ENCODE measurements at regions not wholly inside any gene's neighbourhood (a gene's known extent, or its start where the extent isn't known, plus 50 kb on each side); places are given as distances from the start of the nearest gene placed in this dataset.

DNA sequence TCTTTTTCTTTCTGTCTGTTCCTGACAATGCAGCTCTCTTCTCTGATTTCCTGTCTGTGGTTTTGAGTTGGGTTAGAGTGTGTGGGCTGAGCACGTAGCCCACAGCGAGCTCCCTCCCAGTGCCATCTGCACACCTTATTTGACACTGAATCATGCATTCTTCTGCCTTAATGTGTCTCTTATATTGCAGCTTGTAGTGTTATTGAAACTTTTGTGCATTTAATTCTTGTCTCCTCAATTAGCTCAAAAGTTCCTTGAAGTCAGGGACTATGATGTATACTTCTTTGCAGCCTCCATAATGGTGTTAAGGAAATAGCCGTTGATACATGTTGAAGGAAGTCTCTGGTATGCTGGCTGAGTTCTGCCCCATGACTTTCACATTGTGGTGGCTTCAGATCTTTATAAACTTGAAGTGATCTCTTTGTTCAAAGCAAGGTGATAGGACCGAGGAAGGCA, 576.2 kb upstream of the CLINT1 start:
- Histone ChIP-seq H3K36me3 (no peaks in the 10 kb centered on the region), H3K27me3 (ENCODE audit: low read depth) (no peaks in the 10 kb centered on the region), H3K9me3 (no peaks in the 10 kb centered on the region), H3K4me1 (no peaks in the 10 kb centered on the region), H3K27ac (no peak overlapping the region), H3K4me3 (no peak overlapping the region)
- DNase-seq (no peak), ATAC-seq (no peak)
- intact Hi-C loops (cut with DNase I), result no loop called here
- TF ChIP-seq, protein P1, sequence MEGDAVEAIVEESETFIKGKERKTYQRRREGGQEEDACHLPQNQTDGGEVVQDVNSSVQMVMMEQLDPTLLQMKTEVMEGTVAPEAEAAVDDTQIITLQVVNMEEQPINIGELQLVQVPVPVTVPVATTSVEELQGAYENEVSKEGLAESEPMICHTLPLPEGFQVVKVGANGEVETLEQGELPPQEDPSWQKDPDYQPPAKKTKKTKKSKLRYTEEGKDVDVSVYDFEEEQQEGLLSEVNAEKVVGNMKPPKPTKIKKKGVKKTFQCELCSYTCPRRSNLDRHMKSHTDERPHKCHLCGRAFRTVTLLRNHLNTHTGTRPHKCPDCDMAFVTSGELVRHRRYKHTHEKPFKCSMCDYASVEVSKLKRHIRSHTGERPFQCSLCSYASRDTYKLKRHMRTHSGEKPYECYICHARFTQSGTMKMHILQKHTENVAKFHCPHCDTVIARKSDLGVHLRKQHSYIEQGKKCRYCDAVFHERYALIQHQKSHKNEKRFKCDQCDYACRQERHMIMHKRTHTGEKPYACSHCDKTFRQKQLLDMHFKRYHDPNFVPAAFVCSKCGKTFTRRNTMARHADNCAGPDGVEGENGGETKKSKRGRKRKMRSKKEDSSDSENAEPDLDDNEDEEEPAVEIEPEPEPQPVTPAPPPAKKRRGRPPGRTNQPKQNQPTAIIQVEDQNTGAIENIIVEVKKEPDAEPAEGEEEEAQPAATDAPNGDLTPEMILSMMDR (IDR thresholded peaks at IDR 0.05), result no peak

DNA sequence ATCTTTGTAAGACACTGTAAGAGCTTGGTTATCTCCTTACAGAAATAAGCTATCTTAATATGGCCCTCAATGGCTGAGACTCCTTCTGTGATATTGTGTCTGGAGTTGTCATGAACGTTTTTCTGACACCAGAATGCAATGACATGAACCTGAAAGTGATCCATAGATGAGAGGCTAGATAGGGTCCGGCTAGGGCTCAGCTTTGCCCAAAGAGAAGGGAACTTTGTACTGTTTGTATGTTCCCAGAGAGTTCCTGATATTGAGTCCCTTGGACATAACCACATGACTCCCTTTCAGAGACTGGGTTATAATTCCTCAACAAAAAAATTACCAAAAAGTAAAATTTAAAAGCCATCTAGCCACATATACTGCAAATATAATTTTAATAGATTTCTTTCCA, 575.8 kb upstream of the CLINT1 start:
- Histone ChIP-seq H3K36me3 (no peaks in the 10 kb centered on the region), H3K27me3 (ENCODE audit: low read depth) (no peaks in the 10 kb centered on the region), H3K27ac (no peak overlapping the region), H3K4me1 (no peaks in the 10 kb centered on the region), H3K4me3 (no peak overlapping the region), H3K9me3 (peaks cover 2% of the 10 kb centered on the region)
- DNase-seq, result no peak
- ATAC-seq, result no peak
- TF ChIP-seq, protein P1 (IDR thresholded peaks at IDR 0.05), result no peak
- intact Hi-C loops (cut with DNase I), result no loop called here

GRCh38 chr5:158433634-158434033, 574.7 kb upstream of the CLINT1 start:
- H3K9me3 ChIP-seq, result peaks cover 2% of the 10 kb centered on the region
- no peaks in the 10 kb centered on the region for H3K27me3 ChIP-seq (ENCODE audit: low read depth)
- TF ChIP-seq, protein P1 (IDR thresholded peaks at IDR 0.05), result no peak
- H3K4me1 ChIP-seq, result no peaks in the 10 kb centered on the region
- intact Hi-C loops (cut with DNase I), result no loop called here
- H3K4me3 ChIP-seq, result no peak overlapping the region
- no peaks in the 10 kb centered on the region for H3K36me3 ChIP-seq
- no peak for ATAC-seq
- DNase-seq, result no peak
- no peak overlapping the region for H3K27ac ChIP-seq

- H3K36me3 ChIP-seq, result no peaks in the 10 kb centered on the region
- intact Hi-C loops (cut with DNase I), result no loop called here
- H3K27me3 ChIP-seq (ENCODE audit: low read depth), result no peaks in the 10 kb centered on the region
- H3K4me3 ChIP-seq, result no peak overlapping the region
- DNase-seq (no peak), ATAC-seq (peak; percentile 35 to 57)
- TF ChIP-seq, protein P1 (IDR thresholded peaks at IDR 0.05), result no peak
- peaks cover 2% of the 10 kb centered on the region for H3K9me3 ChIP-seq
- peak overlapping the region; percentile 50 for H3K27ac ChIP-seq
- no peaks in the 10 kb centered on the region for H3K4me1 ChIP-seq
Observed at GRCh38 chr5:158431369-158432029, 572.6 kb upstream of the CLINT1 start.

DNA sequence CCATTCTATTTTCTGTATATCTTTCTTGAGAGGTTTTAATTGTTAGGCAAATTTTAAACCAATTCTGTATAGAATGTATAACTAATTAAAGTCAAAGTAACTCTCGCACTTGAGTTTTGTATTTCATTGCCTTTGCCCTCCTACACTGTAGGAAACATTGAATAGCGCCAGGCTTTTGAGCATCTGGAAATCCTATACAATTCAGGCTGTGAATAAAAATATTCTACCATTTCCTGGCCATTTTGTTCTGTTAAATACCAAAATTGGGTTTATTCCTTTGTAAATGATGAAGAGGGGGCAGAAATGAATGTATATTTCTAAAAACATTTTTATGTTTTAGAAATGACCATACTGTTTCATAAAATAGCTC, 571.8 kb upstream of the CLINT1 start:
- no peak for DNase-seq
- Histone ChIP-seq H3K27me3 (ENCODE audit: low read depth) (no peaks in the 10 kb centered on the region), H3K36me3 (no peaks in the 10 kb centered on the region), H3K4me3 (no peak overlapping the region), H3K9me3 (peaks cover 2% of the 10 kb centered on the region), H3K4me1 (no peaks in the 10 kb centered on the region), H3K27ac (peak overlapping the region; percentile 9)
- TF ChIP-seq, protein P1 (IDR thresholded peaks at IDR 0.05), result no peak
- intact Hi-C loops (cut with DNase I), result no loop called here
- no peak for ATAC-seq
